NCI-H1930 (cell line): ENCODE measurements at regions not wholly inside any gene's neighbourhood (a gene's known extent, or its start where the extent isn't known, plus 50 kb on each side); places are given as distances from the start of the nearest gene placed in this dataset.

ENCODE experiments used
- DNase-seq, 2 experiments: peaks; one replicate each; lab custom pipeline; 2025; lab: John Stamatoyannopoulos, UW

GRCh38 chr12:128205145-128205544 lies 61.8 kb upstream of the TMEM132C start:
- DNase-seq, result no peak

DNA sequence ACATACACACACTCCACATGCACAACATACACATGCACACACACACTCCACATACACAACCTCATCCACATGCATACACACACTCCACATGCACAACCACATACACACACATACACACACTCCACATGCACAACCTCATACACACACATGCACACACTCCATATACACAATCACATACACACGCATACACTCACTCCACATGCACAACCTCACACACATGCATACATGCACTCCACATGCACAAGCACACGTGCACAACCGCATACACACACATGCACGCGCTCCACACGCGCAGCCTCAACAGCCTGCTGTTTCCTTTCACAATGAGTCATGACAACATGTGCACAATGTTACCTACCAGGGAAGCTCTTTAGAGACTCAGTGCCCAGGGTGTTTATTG lies 61.2 kb upstream of the TMEM132C start:
- no peak for DNase-seq
